Bronchial epithelial cell (primary cell): ENCODE measurements at regions not wholly inside any gene's neighbourhood (a gene's known extent, or its start where the extent isn't known, plus 50 kb on each side); places are given as distances from the start of the nearest gene placed in this dataset.

Source experiments
- DNase-seq: peaks from one replicate; pipeline ENCODE4 v3.0.0-alpha.2; 2010; ENCODE audit warnings: low read depth
- FAIRE-seq: peaks from 2 replicates; lab custom pipeline; 2011; peaks lifted over from hg19 to GRCh38; lab: Jason Lieb, UNC
- H3K27me3 ChIP-seq: 2 replicates; pipeline ENCODE4 v1.5.1; 2011; ENCODE audit warnings: low read length; ENCODE audit not compliant: control insufficient read depth, insufficient read depth
- H3K36me3 ChIP-seq: 2 replicates; pipeline ENCODE4 v1.5.1; 2011; ENCODE audit warnings: low read length; ENCODE audit not compliant: control insufficient read depth, insufficient read depth
- H3K4me3 ChIP-seq: 2 replicates; pipeline ENCODE4 v1.5.1; 2011; ENCODE audit warnings: mild to moderate bottlenecking, low read depth, low read length, control low read depth
- CTCF ChIP-seq: IDR thresholded peaks from 2 replicates; pipeline ENCODE4 v1.5.1; 2011; ENCODE audit warnings: mild to moderate bottlenecking, moderate library complexity, low read length, control low read depth, inconsistent platforms; ENCODE audit not compliant: insufficient read depth, severe bottlenecking

DNA sequence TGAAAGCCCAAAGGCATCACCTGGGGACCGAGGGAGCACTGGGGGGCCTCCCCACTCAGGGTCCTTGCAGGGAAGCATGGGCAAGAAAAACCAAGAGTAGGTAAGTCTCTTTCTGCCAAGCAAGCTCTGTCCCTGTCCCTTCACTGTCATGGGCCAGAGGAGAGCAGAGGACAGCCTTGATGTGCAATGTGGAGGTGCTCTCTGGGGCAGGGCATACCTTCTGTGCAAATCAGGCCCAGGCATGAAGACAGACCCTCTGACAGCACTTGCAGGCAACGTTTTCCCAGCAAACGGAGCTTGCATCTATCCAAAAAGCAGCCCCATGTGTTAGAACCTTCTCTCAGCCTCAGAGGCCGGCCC lies 192.5 kb upstream of the PWP1 start:
- no peak for TF ChIP-seq CTCF
- no peak for DNase-seq
- no peak overlapping the region for H3K4me3 ChIP-seq
- H3K36me3 ChIP-seq: no peaks in the 10 kb centered on the region
- no peaks in the 10 kb centered on the region for H3K27me3 ChIP-seq
- FAIRE-seq: no peak

DNA sequence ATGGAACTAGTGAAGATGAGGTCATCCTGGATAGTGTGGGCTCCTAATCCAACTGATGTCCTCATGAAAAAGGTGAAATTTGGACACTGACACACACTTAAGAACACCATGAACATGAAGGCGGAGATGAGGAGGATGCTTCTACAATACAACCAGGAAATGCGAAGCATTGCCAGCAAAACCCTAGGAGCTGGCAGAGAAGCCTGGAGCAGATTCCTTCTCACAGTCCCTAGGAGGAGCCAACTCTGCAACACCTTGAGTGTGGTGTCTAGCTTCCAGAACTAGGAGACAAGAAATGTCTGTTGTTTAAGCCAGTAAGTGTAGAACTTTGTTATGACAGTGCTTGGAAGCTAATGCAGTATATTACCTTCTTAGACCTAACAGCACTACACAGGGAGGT lies 191.9 kb upstream of the PWP1 start:
- Histone ChIP-seq H3K4me3 (no peak overlapping the region), H3K27me3 (no peaks in the 10 kb centered on the region), H3K36me3 (no peaks in the 10 kb centered on the region)
- TF ChIP-seq CTCF: no peak
- FAIRE-seq: peak; percentile 87
- DNase-seq: no peak

- DNase-seq (no peak), FAIRE-seq (no peak)
- Histone ChIP-seq H3K4me3 (no peak overlapping the region), H3K27me3 (no peaks in the 10 kb centered on the region), H3K36me3 (no peaks in the 10 kb centered on the region)
- TF ChIP-seq CTCF: no peak
These were observed 191.3 kb upstream of the PWP1 start for GRCh38 chr12:107494331-107494730.

DNA sequence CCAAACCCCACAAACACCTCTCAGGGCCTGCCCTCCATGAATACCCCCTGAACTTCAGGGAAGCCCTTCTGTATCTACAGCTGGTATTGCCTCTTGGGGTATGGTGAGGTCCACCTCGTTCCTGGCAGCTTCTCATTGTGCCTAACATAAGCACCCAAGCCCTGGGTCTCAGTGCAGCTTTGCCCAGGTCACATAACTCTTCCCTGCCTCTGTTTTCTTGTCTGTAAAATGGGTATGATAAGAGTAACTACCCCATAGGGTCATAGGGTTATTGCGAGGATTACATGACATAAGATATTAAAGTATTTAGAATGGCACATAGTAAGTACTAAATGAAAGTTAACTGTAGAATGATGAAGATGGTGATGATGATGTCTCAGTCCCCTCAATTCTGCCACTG lies 190.0 kb upstream of the PWP1 start:
- H3K4me3 ChIP-seq: no peak overlapping the region
- no peak for FAIRE-seq
- no peak for DNase-seq
- no peaks in the 10 kb centered on the region for H3K36me3 ChIP-seq
- TF ChIP-seq CTCF: no peak
- H3K27me3 ChIP-seq: no peaks in the 10 kb centered on the region

DNA sequence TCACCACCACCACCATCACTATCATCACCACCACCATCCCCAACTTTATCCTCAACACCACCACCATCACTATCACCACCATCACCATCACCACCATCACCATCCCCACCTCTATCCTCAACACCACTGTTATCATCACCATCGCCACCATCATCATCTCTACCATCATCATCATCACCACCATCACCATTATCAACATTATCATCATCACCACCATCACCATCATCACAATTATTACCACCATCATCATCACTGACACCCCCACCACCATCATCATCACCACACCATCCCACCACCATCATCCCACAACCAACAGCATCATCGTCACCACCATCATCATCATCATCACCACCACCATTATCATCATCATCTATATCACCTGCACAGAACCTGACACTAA lies 188.4 kb upstream of the PWP1 start:
- FAIRE-seq (peak; percentile 75), DNase-seq (no peak)
- H3K27me3 ChIP-seq: no peaks in the 10 kb centered on the region
- no peak overlapping the region for H3K4me3 ChIP-seq
- no peaks in the 10 kb centered on the region for H3K36me3 ChIP-seq
- no peak for TF ChIP-seq CTCF

DNA sequence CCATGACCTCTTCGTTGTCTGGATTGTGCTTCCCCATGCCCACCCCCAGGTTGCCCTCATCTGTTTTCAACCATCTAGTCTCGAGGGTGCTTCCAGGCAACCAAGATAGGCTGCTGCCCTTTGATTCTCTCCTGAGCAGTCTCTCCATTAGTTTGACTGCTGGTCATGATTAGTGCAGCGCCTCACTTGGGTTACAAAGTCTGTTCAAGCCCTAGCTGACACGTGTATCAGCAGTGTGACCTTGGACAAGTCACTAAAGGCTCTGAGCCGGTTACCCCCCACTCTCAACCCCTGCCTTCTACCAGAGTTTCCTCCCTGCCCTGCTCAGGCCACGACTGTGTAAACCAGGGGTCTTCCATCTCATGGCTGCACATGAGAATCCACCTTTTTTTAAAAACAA lies 185.3 kb upstream of the PWP1 start:
- TF ChIP-seq CTCF: no peak
- Histone ChIP-seq H3K36me3 (no peaks in the 10 kb centered on the region), H3K4me3 (no peak overlapping the region), H3K27me3 (no peaks in the 10 kb centered on the region)
- FAIRE-seq (no peak), DNase-seq (no peak)
